Epithelial cell of proximal tubule (primary cell): ENCODE measurements at regions not wholly inside any gene's neighbourhood (a gene's known extent, or its start where the extent isn't known, plus 50 kb on each side); places are given as distances from the start of the nearest gene placed in this dataset.
A peak's percentile ranks its signal among the peaks of the same experiment; 100 is the strongest.

ENCODE experiments used
- DNase-seq: peaks from one replicate; pipeline ENCODE4 v3.0.0-alpha.2; 2011; ENCODE audit warnings: low read depth
- H3K4me3 ChIP-seq: 2 replicates; pipeline ENCODE4 v1.5.1; 2011; ENCODE audit warnings: low read depth, mild to moderate bottlenecking, low read length
- CTCF ChIP-seq: conservative IDR thresholded peaks from 2 replicates; pipeline ENCODE4 v1.5.1; 2012; ENCODE audit warnings: low read depth, mild to moderate bottlenecking, low read length

GRCh38 chr5:149441986-149442385, 62.9 kb upstream of the IL17B start:
- no peak for DNase-seq
- TF ChIP-seq CTCF: no peak
- no peak overlapping the region for H3K4me3 ChIP-seq

- DNase-seq: no peak
- H3K4me3 ChIP-seq: no peak overlapping the region
- no peak for TF ChIP-seq CTCF
Measured at GRCh38 chr5:149441194-149441753, 62.2 kb upstream of the IL17B start.

- H3K4me3 ChIP-seq: no peak overlapping the region
- peak; percentile 48 for DNase-seq
- TF ChIP-seq CTCF: peak; percentile 62
Measured at GRCh38 chr5:149439899-149440542, 60.9 kb upstream of the IL17B start.

- no peak overlapping the region for H3K4me3 ChIP-seq
- no peak for TF ChIP-seq CTCF
- DNase-seq: no peak
Measured at GRCh38 chr5:149438711-149439132, 59.6 kb upstream of the IL17B start.

- TF ChIP-seq CTCF: no peak
- no peak overlapping the region for H3K4me3 ChIP-seq
- DNase-seq: no peak
Measured at GRCh38 chr5:149438281-149438680, 59.2 kb upstream of the IL17B start.

GRCh38 chr5:149437391-149438040, 58.4 kb upstream of the IL17B start:
- no peak for TF ChIP-seq CTCF
- no peak overlapping the region for H3K4me3 ChIP-seq
- no peak for DNase-seq
